ENCODE measurements at regions not wholly inside any gene's neighbourhood (a gene's known extent, or its start where the extent isn't known, plus 50 kb on each side); places are given as distances from the start of the nearest gene placed in this dataset. TPM values are rescaled to one million over a fixed set of nuclear protein-coding genes. Genes with fewer than 3 reads are reported as not detected.

- Mint-ChIP-seq H3K27me3 (ENCODE audit: unreplicated experiment) (peaks cover 1% of the 10 kb centered on the region), H3K9me3 (ENCODE audit: unreplicated experiment) (no peaks in the 10 kb centered on the region), H3K4me3 (ENCODE audit: unreplicated experiment) (no peak overlapping the region), H3K4me1 (ENCODE audit: unreplicated experiment) (no peaks in the 10 kb centered on the region), H3K36me3 (ENCODE audit: low read depth, unreplicated experiment) (no peaks in the 10 kb centered on the region), H3K27ac (ENCODE audit: unreplicated experiment) (no peak overlapping the region)
- no peak for DNase-seq (ENCODE audit: low spot score)
- no peak for TF ChIP-seq CTCF (IDR thresholded peaks at IDR 0.05; ENCODE audit: unreplicated experiment)
These were observed 314.0 kb downstream of the KBTBD8 start for GRCh38 chr3:67312155-67312554.

- Mint-ChIP-seq H3K9me3 (ENCODE audit: unreplicated experiment) (no peaks in the 10 kb centered on the region), H3K27ac (ENCODE audit: unreplicated experiment) (no peak overlapping the region), H3K36me3 (ENCODE audit: low read depth, unreplicated experiment) (no peaks in the 10 kb centered on the region), H3K4me3 (ENCODE audit: unreplicated experiment) (no peak overlapping the region), H3K27me3 (ENCODE audit: unreplicated experiment) (no peaks in the 10 kb centered on the region), H3K4me1 (ENCODE audit: unreplicated experiment) (no peaks in the 10 kb centered on the region)
- no peak for DNase-seq (ENCODE audit: low spot score)
- no peak for TF ChIP-seq CTCF (IDR thresholded peaks at IDR 0.05; ENCODE audit: unreplicated experiment)
These were observed 320.1 kb downstream of the KBTBD8 start for GRCh38 chr3:67318162-67318561.

DNA sequence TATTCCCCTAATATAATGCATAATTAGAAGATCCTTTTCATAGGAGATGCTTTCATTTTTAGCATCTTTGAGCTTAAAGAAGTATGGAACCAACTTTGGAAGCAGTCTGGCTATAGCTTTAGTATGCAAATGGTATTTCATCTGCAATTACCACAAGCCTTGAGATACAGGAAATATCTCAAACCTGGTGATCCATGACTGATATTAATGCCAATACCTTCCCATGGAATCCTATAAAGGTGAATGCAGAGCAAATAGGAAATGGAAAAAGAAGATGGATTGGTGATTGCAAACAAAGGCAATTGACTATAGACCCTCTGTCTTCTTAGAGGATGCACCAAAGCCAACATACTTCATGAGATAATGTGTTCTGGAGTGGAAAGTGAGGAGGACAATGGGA, 326.4 kb downstream of the KBTBD8 start:
- DNase-seq (ENCODE audit: low spot score), result no peak
- Mint-ChIP-seq H3K27ac (ENCODE audit: unreplicated experiment) (no peak overlapping the region), H3K9me3 (ENCODE audit: unreplicated experiment) (no peaks in the 10 kb centered on the region), H3K4me3 (ENCODE audit: unreplicated experiment) (no peak overlapping the region), H3K4me1 (ENCODE audit: unreplicated experiment) (peaks cover 6% of the 10 kb centered on the region), H3K27me3 (ENCODE audit: unreplicated experiment) (no peaks in the 10 kb centered on the region), H3K36me3 (ENCODE audit: low read depth, unreplicated experiment) (no peaks in the 10 kb centered on the region)
- TF ChIP-seq CTCF (IDR thresholded peaks at IDR 0.05; ENCODE audit: unreplicated experiment), result no peak

Small RNA genes lying in the stretch of these regions (microRNA-seq; reads per million reads assigned to microRNA genes)
- not detected for gene MIR4272 (ENCODE audit: unreplicated experiment)

Measured in endothelial cell (in vitro differentiated cells).